KG1 (cell line): ENCODE measurements at regions not wholly inside any gene's neighbourhood (a gene's known extent, or its start where the extent isn't known, plus 50 kb on each side); places are given as distances from the start of the nearest gene placed in this dataset.
A peak's percentile ranks its signal among the peaks of the same experiment; 100 is the strongest.

ENCODE experiments used
- DNase-seq: peaks from one replicate; lab custom pipeline; 2025; lab: John Stamatoyannopoulos, UW

DNA sequence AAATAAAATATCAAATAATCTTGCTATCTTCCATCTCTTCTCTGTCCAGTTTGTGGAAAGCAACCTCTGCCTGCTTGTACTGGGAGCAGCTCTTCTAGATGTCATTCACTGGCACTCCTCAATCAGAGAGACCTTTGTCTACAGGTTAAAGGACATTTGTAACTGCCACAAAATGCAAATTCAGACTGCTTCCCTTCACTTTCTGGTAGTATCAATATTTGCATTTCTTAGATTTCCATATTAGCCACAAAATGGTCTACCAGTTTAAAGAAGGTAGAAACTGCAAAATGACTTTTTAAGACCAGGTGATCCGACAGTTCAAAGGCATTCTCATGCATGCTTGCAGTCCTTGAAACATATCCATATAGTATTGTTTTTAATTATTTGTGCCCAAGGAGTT, 51.7 kb upstream of the RCN1 start:
- DNase-seq: no peak

DNA sequence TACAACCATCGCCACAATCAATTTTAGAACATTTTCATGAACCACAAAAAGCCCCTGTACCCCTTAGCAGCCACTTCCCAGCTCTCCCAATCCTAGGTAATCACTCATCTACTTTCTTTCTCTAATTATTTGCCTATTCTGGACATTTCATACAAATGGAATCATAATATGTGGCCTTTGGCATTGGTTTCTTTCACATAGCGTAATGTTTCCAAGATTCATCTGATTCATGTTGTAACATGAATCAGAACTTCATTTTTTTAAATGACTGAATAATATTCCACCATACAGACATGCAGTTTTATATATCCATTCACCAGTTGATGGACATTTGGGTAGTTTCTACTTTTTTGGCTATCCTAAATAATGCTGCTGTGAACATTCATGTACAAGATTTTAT, 56.2 kb upstream of the RCN1 start:
- no peak for DNase-seq

DNA sequence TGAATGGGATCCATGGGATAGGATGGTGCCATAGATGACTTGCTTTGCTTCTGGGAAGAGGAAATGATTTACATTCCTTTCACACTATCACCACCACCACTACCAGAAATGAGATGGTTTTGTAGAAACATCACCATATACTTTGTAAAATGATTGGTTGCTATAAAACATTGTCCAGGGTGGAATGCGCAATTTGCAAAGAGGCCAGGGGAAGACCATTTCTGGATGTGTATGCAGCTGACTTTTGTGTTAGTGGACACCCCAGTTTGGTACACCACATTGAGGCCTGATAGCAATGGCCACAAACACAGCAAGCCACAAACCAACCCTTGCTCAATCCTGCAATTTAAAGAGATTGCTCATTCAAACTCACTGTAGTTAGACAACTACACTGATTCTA, 56.7 kb upstream of the RCN1 start:
- DNase-seq: no peak

DNA sequence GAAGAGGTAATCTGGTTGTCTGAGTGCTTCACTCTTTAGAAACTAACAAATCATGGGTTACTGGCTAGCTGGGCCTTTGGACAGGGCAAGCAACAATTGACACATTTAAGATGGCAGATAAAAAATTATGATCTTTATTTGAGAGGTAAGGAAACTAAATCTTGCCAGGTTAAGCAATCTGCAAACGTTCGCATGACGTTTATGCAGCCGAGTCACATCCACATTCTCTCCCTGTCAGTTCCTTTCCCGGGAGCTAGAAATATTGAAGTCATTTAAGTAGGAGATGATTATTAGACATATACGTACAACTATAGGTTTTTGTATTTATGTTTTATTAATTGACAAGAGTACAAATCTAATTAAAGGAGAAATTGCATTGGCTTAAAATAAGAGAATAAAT, 57.4 kb upstream of the RCN1 start:
- DNase-seq: no peak

DNA sequence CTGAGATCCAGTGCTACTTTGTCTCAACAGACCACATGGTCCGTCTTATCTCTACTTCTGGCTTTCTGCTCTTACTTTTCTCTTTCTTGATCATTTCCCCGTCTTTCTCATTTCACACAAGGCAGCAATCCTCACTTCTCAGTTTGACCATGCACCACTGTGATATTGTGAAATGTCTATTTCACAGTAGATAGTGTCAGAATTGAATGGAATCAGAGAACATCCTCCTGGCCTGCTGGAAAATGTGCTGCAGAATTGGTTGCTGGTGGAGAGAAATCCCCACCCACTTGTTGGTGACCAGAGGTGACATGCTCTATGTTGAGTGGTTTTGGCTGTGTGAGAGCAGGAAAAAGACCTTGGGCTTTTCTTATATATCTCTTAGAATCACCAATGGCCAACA, 57.8 kb upstream of the RCN1 start:
- DNase-seq: no peak

DNA sequence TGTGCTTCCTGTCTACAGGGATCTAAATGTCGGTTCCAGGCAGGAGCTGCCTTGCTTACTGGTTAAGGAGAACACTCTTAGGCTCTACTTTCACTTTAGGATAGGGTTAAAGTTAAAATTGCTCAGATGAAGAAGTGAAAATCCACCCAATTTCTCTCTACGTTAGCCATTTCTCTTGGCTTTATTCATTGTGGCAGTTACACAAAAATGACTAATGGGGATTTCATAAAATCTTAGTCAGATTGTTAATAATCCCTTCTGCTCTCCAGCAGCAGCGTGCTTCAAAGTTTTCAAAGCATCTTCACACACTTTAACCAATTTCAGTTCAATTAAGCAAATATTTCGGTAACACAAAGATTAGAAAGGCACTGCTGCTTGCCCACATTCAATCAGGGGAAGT, 58.4 kb upstream of the RCN1 start:
- no peak for DNase-seq

DNA sequence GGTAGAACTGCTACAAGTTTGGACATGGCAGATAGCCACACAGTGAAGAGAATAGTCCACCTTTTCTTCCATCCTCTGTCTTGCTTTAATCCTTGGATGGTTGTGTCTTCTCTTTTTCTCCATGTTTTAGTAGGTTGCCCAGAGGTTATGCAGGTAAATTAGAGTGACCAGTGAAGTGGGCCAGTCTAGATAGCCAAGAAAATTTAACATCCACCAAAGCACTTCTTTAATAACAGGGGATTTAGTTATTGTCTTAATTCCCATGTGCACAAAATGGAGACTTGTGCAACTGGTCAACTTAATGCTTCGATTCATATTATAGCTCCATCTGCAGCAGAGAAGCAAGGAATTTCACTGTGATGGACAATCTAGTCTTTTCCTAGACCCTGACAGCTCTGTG, 58.8 kb upstream of the RCN1 start:
- no peak for DNase-seq

DNA sequence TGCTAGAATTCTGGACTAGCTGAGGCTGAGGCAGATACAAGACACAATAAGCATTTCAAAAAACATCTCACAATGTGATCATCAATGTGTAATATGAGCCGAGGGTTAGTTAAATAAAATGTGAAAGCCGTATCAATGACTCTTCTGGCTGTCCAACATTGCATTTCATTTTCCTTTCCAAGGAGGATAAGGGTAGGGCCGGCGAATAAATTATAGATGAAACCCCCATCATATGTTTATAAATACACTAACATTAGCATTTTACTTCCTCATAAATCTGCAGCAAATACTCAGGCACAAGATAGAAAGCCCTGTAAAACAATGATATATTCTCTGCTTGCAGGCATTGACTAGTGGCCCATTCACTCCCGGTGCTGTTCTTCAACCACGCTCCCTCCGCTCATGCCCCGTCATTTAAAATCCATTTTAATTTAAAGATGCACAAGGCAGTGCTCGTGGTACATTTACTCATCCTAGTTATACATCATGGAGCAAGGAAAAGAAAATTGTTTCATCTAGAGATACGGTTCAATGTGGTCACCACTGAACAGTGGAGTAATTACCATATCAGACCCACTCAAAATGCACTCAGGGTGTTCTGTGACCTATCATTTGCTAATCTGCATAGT, 59.9 kb upstream of the RCN1 start:
- no peak for DNase-seq

DNA sequence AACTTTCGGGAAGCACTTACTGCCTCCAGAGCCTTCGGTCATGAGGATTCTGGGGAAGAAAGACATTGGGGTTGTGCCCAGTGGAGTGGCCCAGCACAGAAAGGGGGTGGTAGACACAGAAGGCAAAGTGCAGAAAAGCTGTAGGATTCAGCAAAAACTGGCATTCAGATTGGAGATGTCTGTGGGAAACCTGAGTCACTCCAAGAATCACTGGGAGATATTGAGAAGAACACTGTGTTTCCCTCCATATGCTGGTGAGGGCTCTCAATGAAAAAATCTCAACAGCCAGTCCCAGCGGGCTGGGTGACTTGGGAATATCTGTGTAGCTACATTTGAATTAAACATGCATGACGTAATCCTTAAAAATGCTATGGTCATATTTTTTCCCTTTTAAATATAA, 61.2 kb upstream of the RCN1 start:
- DNase-seq: no peak

DNA sequence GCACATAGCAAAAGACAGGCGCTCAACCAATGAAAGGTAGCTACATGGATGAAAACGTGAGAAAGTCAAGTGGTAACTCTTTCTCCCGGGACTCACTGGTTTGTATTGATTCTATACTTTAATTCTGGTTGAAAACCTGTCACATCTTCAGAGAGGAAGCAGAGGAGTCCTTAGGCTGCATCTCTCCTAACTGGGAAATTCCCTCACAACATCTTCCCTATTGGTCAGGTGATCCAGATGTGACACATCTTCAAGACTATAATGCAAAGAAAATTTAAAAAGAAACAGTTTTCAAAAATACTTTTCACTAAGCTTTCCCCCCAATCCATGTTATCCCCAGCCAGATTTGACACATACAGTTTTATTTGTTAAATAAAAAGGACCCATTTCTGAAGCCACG, 62.7 kb upstream of the RCN1 start:
- DNase-seq: no peak

DNA sequence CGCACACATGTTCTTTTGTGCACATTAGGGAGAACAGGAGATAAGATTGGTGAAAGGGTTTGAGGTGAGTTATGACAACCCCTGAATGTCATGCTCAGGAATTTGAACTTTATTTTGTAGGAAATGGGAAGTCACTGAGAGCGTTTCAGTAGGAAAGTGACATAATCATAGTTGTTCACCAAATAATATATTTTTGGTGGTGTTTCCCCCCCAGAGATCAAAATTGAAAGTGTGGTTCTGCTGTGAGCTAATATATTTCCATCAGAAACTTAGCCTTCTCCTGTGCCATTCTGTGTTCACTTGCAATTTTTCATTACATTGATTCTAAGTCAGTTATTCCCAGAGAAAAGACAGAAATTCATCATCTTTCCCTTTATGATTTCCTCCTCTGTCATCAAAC, 64.1 kb upstream of the RCN1 start:
- no peak for DNase-seq

DNA sequence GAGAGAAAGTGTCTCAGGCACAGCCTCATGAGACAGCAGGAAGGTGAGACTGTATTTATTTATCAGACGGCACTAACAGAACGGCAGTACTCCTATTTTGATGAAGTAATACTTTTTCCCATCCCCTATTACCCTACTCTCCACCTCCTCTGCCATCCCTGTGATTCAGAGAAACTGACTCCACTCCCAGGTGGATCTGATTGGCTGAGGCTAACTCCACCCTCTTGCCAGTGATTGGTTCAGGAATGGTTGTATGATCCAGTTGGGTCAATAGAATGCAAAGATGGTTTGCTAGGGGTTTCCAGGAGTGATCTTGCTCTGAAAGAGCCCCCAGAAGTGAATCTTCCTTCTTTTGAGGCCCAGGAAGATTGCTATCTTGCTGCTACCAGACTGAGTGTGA, 65.9 kb upstream of the RCN1 start:
- DNase-seq: no peak

DNA sequence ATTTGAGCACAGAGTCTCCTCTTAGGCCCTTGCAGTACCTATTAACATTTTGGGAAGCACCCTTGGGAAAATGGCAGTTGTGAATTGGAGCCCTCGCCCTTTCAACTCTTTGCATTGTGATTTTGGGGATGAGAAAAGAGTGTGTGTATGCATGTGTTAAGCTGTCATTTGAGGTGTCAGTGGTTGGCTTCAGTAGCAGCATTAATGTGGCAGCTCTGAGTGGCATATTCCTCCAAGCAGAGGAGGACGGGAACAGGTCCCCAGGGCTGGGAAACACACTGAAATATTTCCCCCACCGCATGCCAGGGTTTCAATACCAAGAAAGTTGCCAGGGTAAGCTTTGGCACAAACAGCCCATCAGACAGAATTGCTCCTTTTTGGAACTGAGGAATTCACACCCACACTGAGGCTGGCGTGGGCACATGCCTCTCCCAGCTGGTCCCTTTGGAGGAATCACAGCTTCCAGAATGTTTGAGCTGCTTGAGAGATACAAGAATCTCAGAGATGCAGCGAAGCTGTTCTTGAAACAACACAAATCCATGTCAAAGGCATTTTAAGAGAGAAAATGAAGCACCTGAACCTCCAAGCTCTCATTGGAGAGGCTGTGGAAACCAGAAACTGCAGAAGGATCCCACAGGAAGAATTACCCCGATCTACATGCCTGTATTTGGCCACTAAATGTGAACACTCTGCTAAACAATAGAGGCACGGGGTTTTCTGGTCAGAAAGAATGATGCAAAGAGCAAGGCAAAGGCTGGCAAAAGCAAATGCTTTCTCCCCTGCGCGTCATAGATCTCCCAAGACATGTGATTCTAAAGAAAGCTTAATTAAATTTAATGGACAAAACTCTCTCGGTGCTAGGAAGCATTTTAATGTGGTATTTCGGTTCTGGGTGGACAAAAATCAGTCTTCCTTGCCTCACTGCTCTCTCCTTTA, 67.2 kb upstream of the RCN1 start:
- DNase-seq: no peak

DNA sequence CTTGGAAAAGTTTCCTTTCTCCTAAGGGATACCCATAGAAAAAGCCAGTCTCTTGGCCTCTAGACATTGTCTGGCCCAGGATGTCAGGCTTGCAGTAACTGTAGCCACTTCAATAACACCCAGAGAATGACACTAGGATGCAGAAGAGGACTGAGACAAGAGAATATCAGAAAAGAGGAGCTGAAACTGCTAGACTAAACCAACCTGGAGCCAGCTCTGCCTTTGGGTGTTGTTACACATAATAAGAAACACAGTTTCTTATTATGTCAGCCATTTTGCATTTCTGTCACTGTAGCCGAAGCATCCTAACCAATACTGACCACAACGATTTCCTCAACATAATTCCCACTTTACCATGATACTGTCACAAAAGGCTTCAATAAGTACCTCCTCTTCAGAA, 72.2 kb upstream of the RCN1 start:
- no peak for DNase-seq

DNA sequence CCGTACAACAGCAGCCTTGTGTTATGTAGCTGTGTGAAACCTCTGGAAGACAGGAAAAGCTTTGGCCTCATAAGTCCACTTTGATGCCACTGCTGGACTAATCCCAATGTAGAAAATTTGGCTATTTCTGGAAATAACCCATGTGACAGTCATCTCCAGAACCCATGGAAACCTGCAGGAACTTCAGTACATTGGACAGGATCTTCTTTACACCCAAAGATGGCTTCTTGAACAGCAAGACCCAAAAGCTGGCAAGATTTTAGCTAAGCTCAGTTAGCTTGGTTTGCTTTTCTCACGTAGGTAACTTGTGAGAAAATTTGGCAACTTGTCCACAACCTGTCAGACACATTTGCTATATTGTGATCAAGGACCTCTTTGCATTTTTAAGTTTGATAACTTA, 74.8 kb upstream of the RCN1 start:
- DNase-seq: no peak

DNA sequence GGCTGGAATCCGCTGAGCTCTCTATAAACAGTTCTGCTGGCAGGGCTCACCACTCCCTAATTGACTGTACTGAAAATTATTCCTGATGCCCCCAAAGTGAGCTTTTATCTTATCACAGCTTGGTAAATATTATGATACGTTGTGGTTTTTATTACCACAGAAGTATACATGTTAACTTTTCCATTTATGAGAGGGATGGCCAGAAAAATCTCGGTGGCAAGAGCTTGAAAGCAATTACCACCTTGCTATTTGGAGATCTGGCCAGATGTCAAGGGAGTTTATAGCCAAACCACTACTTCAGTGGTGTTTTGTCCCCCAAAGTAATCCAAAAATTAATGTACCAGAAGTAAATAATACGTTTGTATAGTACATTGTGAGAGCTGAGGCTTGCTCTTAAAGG, 75.4 kb upstream of the RCN1 start:
- no peak for DNase-seq

DNA sequence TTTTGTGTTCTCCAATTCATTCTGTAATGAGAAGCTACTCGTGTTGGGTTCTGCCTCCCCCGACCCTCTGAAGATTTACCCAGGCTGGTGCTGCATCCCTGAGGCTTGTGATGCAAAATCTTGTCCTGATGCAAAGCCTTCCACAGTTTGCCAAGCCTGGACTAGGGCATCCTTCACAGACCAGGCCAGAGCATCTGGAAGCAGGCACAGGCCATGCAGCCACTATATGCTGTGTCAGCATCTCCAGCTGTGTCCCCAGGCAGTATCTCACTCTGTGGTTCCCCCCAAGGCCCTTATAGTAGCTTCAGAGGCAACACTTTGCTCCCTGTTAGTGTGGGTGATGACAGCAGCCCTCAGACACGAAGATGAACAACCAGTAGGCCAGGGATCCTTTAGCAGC, 77.3 kb upstream of the RCN1 start:
- DNase-seq: no peak

DNA sequence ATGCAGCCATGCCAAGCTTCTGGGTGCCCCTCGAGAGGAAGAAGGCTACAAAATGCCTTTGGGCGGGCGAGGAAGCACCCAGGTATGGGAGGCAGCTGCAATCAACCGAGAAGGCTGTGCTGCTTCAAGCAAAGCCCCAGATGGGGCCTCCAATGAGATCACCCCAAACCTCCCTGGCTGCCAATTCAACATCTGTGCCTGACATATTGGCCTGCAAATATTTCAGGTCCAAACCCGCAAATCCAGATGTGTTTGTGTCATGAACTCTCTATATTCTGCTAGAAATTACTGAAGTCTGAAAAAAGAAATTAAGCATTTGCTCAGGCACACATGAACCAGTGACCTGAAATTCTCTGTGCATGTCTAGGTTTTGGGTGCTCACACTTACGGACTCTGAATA, 78.8 kb upstream of the RCN1 start:
- DNase-seq: no peak

DNA sequence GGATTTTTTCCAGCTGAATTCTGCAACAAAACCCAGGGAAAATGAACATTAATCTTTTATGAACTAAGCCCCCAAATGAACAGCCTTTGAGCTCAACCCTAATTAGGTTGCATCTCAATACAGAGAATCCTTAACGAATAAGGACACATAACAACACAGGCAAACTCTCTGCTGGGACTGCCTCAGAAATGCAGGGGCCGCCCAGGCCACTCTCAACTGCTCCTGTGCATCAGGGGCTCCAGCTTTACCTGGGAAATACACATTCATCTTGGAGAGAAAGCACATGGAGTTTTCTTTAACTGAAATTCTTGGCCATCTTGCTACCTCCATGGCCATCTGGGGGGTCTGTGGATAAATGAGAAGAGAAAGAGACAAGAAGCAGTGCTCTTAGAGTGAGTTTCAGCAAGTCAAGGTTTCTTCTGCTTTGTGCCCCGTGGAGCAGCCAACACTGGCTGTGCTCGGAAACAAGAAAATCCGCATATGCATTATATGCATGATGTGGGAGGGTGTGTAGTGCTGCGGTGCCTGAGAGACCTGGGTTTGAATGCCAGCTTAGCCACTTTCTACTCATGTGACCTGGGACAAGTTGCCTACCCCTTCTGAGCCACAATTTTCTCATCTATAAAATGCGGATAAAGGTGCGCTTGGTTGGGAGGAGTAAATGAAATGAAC, 81.9 kb upstream of the RCN1 start:
- no peak for DNase-seq

DNA sequence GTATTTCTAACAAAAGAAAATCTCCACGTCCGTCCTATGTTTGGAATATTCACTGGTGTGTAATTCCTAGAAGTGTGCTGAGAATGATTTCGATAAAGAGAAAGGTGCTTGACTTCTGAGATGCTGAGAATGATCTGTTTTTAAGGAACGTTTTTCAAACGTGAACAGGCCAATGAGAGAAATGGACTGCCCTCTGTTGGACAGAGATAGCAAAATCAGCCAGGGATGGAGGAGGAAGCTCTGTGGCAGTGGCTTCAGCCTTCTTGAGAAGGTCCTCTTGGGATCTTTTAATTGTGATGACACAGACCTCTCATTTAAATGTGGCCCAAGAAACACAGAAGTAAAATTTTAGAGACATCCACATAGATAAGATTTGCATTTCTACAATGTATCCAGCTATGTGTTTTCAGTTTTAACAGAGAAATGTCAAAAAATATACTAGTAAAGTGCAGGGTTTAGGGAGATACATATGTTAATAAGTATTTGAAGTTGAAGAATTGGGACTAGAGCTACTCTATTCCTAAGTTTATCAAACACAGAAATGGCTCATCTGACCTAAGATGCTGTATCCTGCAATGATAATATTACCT, 84.0 kb upstream of the RCN1 start:
- peak; percentile 6 for DNase-seq

DNA sequence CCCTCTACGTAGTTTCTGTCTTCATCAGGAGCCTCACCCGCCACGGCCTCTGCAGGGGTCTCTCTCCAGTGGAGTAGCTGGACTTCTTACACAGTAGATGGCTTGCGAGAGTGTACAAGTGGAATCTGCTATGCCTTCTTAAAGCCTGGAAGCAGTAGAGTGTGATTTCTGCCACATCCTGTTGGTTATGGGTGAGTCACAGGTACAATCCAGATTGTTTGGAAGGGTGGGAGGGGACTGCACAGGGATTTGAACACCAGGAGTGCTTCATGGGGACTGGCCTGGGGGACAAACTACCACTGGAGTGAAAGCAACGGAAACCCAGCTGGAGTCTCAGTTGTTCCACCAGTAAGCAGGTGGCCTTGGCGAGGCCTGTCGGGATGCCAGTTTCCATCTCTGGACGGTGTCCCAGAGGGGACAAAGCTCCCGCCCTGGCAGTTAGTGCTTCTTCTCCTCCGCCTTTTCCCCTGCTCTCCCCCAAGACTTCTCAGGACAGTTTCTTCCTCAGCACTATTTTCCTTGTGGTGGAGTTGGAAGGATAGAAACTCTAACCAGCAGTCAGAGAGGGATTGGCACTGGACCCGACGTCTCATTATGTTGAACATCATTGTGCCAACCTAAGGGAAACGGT, 85.0 kb upstream of the RCN1 start:
- DNase-seq: no peak

DNA sequence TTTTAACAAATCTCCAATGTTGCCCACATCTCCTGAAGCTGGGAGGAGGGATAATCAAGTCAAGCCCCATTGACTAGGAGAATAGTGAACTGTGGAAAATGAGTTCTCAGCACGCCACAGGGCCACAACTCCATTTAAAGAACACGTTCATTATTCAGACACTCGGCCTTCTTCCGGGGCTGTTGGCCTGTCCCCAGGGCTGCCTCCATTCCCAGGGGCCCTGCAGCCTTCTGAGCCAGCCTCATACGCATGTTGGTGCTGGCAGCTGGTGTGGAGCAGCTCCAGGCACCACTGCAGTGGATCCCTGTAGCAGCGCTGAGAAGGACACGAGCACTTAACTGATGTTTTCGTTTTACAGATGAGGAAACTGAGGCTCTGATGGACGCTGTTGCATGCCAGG, 87.5 kb upstream of the RCN1 start:
- DNase-seq: no peak
